ENCODE measurements at regions not wholly inside any gene's neighbourhood (a gene's known extent, or its start where the extent isn't known, plus 50 kb on each side); places are given as distances from the start of the nearest gene placed in this dataset.

DNA sequence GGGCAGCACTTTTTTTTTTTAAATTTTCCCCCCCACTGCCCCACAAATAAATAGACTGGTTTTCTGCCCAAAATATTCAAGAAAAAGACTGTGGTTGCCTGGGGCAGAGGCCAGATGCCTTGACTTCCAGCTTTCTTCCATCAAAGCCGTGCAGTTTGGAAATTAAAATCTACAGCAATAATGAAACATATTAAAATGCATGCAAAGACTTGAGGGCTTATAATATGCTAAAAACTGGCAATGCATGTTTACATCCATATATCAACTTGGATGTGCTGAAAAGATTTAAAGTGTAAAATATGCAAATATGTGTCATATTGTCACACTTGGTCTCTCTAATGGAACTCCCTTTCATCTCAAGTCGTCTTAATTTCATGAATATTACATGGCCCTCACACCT, 2036.2 kb upstream of the PIK3C3 start:
- Histone ChIP-seq H3K36me3 (no peaks in the 10 kb centered on the region), H3K4me1 (no peaks in the 10 kb centered on the region), H3K27ac (no peak overlapping the region), H3K4me3 (no peak overlapping the region), H3K9me3 (peaks cover 0 to 3% (median 0%) of the 10 kb centered on the region in 12 donors), H3K27me3 (no peaks in the 10 kb centered on the region)
- intact Hi-C loops (cut with DNase I) = no loop called here
- no peak for DNase-seq
- no peak for ATAC-seq
- TF ChIP-seq, protein P1, sequence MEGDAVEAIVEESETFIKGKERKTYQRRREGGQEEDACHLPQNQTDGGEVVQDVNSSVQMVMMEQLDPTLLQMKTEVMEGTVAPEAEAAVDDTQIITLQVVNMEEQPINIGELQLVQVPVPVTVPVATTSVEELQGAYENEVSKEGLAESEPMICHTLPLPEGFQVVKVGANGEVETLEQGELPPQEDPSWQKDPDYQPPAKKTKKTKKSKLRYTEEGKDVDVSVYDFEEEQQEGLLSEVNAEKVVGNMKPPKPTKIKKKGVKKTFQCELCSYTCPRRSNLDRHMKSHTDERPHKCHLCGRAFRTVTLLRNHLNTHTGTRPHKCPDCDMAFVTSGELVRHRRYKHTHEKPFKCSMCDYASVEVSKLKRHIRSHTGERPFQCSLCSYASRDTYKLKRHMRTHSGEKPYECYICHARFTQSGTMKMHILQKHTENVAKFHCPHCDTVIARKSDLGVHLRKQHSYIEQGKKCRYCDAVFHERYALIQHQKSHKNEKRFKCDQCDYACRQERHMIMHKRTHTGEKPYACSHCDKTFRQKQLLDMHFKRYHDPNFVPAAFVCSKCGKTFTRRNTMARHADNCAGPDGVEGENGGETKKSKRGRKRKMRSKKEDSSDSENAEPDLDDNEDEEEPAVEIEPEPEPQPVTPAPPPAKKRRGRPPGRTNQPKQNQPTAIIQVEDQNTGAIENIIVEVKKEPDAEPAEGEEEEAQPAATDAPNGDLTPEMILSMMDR (IDR thresholded peaks at IDR 0.05) = no peak
- no peak for TF ChIP-seq POLR2A (IDR thresholded peaks at IDR 0.05)
- 70 to 82% (median 75%) methylated on average over 2 of the region's 2 CpGs for WGBS, 4 donors

DNA sequence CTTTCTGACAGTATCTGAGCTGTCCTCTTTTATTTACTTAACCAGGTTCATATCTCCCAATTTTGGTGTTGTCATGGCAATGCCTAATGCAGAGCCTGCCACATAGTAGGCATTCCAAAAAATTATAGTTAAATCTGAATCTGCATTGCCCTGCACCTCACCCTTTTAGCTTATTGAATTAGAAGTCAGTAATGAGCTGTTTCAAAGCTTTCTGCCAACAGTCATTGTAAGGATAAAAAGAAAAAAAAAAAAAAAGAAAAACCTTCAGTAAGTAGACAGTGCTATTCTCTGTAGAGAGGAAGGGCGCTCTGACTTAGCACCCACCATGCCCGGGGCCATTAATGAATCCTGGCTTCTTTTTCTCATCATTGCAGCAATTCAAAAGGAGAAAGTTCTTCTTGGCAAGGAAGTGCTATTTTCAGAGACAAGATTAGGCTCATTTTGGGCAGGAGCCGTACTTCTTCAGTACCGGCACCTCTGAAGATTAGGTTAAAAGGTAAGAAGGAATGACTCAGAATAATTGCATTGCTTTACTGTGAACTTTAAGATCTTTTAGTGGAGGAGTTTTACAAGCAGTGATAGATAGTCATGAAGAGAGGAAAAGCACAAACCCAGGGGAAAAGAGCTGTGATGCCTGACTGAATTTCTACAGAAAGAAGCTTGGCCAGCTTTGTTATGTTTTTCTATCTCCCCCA, 2041.2 kb upstream of the PIK3C3 start:
- H3K4me1 ChIP-seq = no peaks in the 10 kb centered on the region
- peaks cover 0 to 15% (median 0%) of the 10 kb centered on the region in 12 donors for H3K9me3 ChIP-seq
- DNase-seq (no peak), ATAC-seq (no peak)
- no peak overlapping the region for H3K27ac ChIP-seq
- 67 to 71% (median 69%) methylated on average over 4 of the region's 4 CpGs for WGBS, 4 donors
- H3K36me3 ChIP-seq = no peaks in the 10 kb centered on the region
- no peaks in the 10 kb centered on the region for H3K27me3 ChIP-seq
- intact Hi-C loops (cut with DNase I) = no loop called here
- no peak overlapping the region for H3K4me3 ChIP-seq
- no peak for TF ChIP-seq POLR2A (IDR thresholded peaks at IDR 0.05)
- TF ChIP-seq, protein P1 (IDR thresholded peaks at IDR 0.05) = no peak

DNA sequence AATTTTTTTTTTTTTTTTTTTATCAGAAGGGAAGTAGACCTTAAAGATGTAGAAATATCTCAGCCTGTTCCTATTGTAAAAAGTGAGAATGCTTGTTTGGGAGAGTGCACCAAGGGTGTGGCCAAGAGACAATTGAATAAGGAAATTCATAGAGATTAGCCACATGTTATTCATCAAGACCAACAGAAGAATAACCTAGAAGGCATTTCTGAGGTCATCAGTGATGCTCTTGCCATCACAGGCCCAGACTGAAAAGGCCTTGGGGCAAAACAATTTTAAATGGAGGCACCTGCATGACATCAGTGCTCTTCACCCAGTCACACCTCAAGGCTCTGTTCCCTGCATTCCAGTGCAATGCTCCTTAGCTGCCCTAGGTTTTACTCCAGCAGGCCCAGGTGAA, 2043.3 kb upstream of the PIK3C3 start:
- Histone ChIP-seq H3K27ac (no peak overlapping the region), H3K4me1 (no peaks in the 10 kb centered on the region), H3K27me3 (no peaks in the 10 kb centered on the region), H3K36me3 (no peaks in the 10 kb centered on the region), H3K9me3 (peaks cover 0 to 15% (median 0%) of the 10 kb centered on the region in 12 donors), H3K4me3 (no peak overlapping the region)
- intact Hi-C loops (cut with DNase I) = no loop called here
- ATAC-seq (no peak), DNase-seq (no peak)
- TF ChIP-seq POLR2A (IDR thresholded peaks at IDR 0.05) = no peak
- TF ChIP-seq, protein P1 (IDR thresholded peaks at IDR 0.05) = no peak

DNA sequence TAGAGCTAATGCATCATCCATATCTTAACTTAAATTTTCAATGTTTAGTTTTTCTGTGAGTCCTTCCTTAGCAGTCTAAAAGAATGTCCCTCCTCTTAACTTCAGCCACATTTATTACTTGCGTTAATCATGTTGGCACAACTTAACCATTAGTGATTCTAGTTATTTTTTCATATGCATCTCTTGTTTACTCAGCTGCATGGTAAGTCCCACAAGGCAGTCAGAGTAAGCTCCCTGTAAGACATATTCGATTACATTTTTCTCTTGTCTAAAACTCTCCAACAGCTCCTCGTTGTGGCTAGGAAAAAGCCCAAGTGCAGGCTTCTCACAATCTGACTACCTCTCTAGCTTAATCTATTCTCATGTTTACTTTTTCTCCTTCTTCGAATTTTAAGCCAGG, 2045.3 kb upstream of the PIK3C3 start:
- no peak for DNase-seq
- Histone ChIP-seq H3K4me1 (no peaks in the 10 kb centered on the region), H3K4me3 (no peak overlapping the region), H3K36me3 (no peaks in the 10 kb centered on the region), H3K27me3 (no peaks in the 10 kb centered on the region), H3K9me3 (peaks cover 0 to 15% (median 0%) of the 10 kb centered on the region in 12 donors), H3K27ac (no peak overlapping the region)
- no peak for ATAC-seq
- WGBS, 4 donors = 43 to 64% (median 50%) methylated on average over 4 of the region's 4 CpGs
- no peak for TF ChIP-seq POLR2A (IDR thresholded peaks at IDR 0.05)
- TF ChIP-seq, protein P1 (IDR thresholded peaks at IDR 0.05) = no peak
- intact Hi-C loops (cut with DNase I) = no loop called here
